ENCODE measurements at regions not wholly inside any gene's neighbourhood (a gene's known extent, or its start where the extent isn't known, plus 50 kb on each side); places are given as distances from the start of the nearest gene placed in this dataset.
A peak's percentile ranks its signal among the peaks of the same experiment; 100 is the strongest.

DNA sequence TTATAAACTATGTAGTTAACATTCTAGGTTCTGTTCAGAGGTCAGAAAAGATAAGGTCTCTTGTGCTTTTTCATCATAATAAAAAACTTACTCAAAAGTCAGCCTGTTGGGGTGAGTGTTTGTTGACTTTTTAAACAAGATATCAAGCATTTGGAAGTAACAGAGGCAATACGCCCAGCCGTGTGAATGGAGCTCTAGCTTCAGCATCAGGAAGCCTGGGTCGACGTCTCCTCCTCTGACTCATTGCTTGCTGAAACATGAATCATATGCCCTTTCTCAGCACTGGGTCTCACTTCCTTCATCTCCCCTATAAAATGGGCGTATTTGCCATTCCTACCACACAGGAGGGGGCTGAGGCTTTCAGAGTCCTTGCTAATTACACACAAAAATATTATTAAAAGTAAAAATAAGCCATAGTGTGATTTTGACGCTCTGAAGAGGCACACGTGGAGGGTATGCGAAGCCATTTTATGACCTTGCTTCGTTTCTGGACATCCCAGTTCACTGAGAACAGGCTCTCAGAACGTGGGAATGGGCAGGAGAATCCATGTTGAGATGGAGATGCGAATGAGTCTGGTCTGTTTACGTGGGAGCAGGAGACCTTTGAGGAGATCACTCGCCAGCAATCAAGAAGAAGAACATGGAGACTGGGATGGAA lies 220.8 kb upstream of the TPRG1 start:
- FAIRE-seq (no peak), DNase-seq (ENCODE audit: insufficient read length) (no peak)

DNA sequence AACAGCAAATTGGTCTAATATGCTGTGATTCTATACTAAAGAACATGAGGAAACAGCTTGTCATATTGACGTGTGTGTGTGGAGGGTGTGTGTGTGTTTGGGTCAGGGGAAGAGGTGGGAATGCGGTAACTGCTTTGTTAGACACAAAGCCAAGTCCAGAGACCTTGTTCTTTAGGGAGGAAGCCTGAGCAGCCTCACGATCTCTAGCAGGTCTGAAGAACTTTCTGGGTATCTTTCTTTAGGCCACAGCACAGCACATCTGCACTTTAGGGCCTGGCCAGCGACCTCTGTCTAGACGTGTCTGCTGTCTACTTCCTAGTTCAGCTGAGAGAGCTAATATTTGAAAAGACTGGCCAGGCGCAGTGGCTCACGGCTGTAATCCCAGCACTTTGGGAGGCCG lies 220.0 kb upstream of the TPRG1 start:
- FAIRE-seq (no peak), DNase-seq (ENCODE audit: insufficient read length) (no peak)
- TF ChIP-seq TAF1 (IDR thresholded peaks at IDR 0.05; ENCODE audit: borderline replicate concordance, low read depth, low read length) = no peak
- TF ChIP-seq POLR2A (IDR thresholded peaks at IDR 0.05; ENCODE audit: low read depth, low read length) = no peak
- TF ChIP-seq POLR2AphosphoS5 (IDR thresholded peaks at IDR 0.05; ENCODE audit: low read depth, low read length) = no peak

More for the DNA sequence above, 220.8 kb upstream of the TPRG1 start:
- TF ChIP-seq TAF1 (IDR thresholded peaks at IDR 0.05; ENCODE audit: borderline replicate concordance, low read depth, low read length) (no peak), POLR2A (IDR thresholded peaks at IDR 0.05; ENCODE audit: low read depth, low read length) (no peak), POLR2AphosphoS5 (IDR thresholded peaks at IDR 0.05; ENCODE audit: low read depth, low read length) (no peak)

DNA sequence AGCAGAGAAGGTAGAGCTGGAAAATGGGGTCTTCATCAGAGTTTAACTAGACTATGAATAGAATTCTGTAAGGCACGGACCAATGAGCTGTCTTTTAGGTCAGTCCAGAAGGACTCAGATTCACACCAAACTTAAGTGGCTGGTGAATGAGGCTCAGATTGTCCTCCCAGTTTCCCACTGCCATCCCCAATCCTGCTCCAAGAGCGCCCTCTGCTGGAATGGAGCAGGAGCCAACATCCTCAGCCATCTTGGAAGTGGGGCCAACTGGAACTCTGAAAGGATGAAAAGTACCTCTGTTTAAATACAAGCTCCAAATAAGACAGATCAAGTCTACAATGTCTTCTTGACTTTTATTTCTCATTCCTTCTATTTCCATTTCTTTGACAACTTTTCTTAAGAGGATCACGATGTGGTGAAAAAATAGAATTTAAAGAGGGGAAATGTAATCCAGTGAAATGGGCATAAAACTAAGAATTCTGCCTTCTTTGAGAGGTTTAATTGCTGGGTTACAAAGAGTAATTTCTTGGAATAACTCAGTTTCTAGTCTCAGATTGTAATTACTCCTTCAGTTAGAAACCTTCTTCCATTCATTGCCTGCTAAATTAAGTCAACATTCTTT lies 217.1 kb upstream of the TPRG1 start:
- DNase-seq (ENCODE audit: insufficient read length) (peak; percentile 28), FAIRE-seq (peak; percentile 56)
- TF ChIP-seq POLR2A (IDR thresholded peaks at IDR 0.05; ENCODE audit: low read depth, low read length) (no peak), TAF1 (IDR thresholded peaks at IDR 0.05; ENCODE audit: borderline replicate concordance, low read depth, low read length) (no peak), POLR2AphosphoS5 (IDR thresholded peaks at IDR 0.05; ENCODE audit: low read depth, low read length) (no peak)

DNA sequence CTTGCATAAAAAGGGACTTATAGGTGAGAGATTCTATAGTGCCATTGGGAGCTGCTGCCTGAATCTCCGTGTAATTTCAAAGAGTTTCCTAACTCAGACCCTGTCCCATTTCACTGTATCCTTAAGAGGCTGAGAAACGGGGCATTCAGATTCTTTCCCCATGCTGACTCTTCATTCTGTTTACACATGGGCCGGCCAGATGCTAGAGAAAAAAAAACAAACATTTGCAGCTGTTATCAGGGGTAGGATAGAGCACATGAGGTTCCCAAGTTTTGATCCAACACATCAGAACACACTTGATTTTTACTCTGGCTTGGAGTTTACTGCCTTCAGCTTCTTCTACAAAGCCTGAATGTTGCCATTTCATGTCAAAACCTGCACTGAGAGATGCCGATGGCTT lies 215.9 kb upstream of the TPRG1 start:
- no peak for FAIRE-seq
- TF ChIP-seq TAF1 (IDR thresholded peaks at IDR 0.05; ENCODE audit: borderline replicate concordance, low read depth, low read length) = no peak
- no peak for TF ChIP-seq POLR2A (IDR thresholded peaks at IDR 0.05; ENCODE audit: low read depth, low read length)
- TF ChIP-seq POLR2AphosphoS5 (IDR thresholded peaks at IDR 0.05; ENCODE audit: low read depth, low read length) = no peak
- DNase-seq (ENCODE audit: insufficient read length) = no peak

DNA sequence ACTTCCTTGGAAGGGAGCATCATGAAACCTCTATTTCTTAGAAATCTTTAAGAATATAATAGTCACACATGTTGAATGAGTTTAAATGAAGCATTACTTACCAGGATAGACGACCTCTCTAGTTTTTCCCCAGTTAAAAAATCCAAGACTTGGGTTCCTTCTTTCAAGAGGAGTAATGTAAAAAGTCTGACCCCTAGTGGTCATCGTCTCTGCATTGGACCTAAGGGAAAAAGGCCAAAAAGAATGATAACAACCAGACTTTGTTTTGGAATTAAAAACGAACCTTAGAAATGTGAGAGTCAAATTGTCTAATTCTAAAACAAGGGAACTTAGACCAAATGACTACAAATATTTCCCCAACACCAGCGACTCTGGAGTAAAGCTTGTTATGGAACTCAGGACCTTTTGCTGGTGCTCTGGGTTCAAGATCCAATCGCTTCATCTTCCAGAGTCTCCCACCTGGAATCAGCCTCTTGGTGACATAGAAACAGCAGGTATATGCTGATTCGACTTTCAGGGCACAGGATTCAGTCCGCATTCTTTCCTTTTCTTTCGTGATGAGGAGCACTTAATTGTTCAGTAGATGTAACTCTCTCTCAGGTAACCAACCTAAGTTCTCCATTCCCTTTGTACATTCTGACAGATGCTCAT lies 214.8 kb upstream of the TPRG1 start:
- TF ChIP-seq POLR2AphosphoS5 (IDR thresholded peaks at IDR 0.05; ENCODE audit: low read depth, low read length) = no peak
- DNase-seq (ENCODE audit: insufficient read length) (no peak), FAIRE-seq (no peak)

DNA sequence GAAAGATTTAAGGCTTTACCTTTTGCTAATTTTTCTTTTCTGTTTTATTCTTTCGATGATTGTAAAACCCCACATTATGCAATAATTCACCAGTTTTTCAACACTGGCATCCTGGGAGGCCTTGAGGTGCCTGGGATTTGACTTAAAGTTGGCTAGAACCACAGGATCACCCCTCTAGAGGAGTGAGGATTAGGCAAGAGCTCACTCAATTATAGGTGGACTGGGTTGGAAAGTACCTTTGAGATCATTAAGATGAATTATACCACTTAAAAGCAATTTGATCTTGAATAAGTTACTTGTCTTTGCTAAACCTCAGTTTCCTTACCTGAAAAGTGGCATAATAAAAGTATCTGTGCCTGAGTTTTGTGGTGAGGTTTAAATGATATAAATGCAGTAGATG lies 212.8 kb upstream of the TPRG1 start:
- FAIRE-seq = no peak
- TF ChIP-seq POLR2AphosphoS5 (IDR thresholded peaks at IDR 0.05; ENCODE audit: low read depth, low read length) (no peak), TAF1 (IDR thresholded peaks at IDR 0.05; ENCODE audit: borderline replicate concordance, low read depth, low read length) (no peak)
- DNase-seq (ENCODE audit: insufficient read length) = no peak

DNA sequence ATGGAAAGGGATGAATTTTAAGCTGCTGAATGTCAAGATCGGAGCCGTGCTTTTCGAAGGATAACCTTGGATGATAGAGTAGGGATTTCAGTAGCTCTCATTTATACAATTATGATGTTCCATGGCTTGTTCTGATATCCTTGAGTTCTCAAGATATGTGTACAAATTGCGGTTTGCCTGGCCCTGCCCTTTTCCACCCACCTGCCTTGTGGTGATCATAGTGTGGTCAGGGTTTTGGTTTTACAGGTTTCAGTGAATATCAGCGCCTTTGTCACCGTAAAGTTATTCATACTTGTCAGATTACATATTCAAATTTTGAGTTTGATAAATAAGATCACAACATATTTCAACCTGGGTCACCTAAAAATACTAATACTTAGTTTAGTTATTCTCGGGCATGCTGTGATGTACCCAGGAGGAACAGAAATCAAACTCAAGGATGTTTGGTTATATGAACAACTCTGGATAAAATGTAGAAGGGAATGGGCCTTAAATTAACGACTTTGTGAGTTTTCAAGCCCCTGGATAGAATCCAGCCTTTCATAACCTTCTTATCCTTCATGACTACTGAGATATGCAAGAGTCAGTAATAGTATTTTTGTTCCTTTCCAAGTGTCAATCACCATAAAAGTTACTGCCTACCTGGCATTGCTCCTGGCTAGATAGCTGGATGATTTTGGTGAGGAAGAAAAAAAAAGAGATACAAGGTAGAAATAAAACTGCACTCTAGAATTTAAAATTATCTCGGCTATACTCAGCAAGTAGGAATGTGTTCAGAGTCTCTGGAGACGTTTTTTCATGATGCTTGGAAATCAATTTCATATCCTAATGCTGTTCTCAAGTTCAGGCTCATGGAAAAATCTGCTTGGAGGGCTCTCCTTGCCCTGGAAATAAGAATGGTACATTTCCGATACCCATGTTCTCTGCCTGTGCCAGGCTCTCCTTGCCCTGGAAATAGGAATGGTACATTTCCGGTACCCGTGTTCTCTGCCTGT lies 209.2 kb upstream of the TPRG1 start:
- no peak for FAIRE-seq
- TF ChIP-seq TAF1 (IDR thresholded peaks at IDR 0.05; ENCODE audit: borderline replicate concordance, low read depth, low read length) (no peak), POLR2AphosphoS5 (IDR thresholded peaks at IDR 0.05; ENCODE audit: low read depth, low read length) (no peak), POLR2A (IDR thresholded peaks at IDR 0.05; ENCODE audit: low read depth, low read length) (no peak)
- no peak for DNase-seq (ENCODE audit: insufficient read length)

DNA sequence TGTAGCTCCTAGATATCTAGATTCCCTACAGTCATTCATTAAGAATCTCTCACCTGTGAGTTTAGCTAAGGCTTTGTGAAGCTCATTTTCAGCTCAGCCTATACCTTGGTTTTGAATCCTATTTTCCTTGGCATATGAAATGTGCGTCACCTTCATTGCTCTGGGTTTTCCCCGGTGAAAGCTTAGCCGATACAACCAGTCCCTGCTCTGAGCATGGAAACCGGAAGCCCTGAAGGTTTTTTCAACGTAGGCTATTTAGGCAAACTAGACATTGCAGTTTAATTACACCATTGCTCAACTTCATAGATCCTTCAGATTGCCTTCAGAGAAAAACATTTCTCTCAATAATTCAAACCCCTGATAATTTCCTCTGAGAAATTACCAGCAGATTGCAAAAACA lies 206.8 kb upstream of the TPRG1 start:
- TF ChIP-seq TAF1 (IDR thresholded peaks at IDR 0.05; ENCODE audit: borderline replicate concordance, low read depth, low read length) (no peak), POLR2A (IDR thresholded peaks at IDR 0.05; ENCODE audit: low read depth, low read length) (no peak), POLR2AphosphoS5 (IDR thresholded peaks at IDR 0.05; ENCODE audit: low read depth, low read length) (no peak)

DNA sequence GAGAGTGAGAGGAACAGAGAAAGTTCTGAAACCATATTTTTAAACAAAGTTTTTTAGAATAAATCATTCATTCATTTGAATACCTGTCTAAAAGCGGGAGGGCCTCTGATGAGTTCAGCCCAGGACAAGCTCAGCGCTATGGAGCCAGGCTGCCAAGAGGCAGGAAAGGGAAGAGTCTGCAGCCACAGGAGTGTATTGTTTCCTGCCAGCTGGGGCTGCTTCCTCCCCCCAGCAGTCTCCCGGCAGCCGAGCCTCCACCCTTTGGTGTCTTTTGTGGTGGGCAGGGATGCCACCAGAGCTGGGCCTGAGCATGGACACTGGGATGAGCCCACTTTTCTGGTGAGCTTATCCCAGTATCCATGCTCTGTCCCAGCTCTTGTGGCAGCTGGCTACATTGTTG lies 199.5 kb upstream of the TPRG1 start:
- DNase-seq (ENCODE audit: insufficient read length) = no peak
- TF ChIP-seq POLR2AphosphoS5 (IDR thresholded peaks at IDR 0.05; ENCODE audit: low read depth, low read length) (no peak), TAF1 (IDR thresholded peaks at IDR 0.05; ENCODE audit: borderline replicate concordance, low read depth, low read length) (no peak), POLR2A (IDR thresholded peaks at IDR 0.05; ENCODE audit: low read depth, low read length) (no peak)
- FAIRE-seq = no peak

More for the DNA sequence above, 206.8 kb upstream of the TPRG1 start:
- no peak for FAIRE-seq
- DNase-seq (ENCODE audit: insufficient read length) = no peak

DNA sequence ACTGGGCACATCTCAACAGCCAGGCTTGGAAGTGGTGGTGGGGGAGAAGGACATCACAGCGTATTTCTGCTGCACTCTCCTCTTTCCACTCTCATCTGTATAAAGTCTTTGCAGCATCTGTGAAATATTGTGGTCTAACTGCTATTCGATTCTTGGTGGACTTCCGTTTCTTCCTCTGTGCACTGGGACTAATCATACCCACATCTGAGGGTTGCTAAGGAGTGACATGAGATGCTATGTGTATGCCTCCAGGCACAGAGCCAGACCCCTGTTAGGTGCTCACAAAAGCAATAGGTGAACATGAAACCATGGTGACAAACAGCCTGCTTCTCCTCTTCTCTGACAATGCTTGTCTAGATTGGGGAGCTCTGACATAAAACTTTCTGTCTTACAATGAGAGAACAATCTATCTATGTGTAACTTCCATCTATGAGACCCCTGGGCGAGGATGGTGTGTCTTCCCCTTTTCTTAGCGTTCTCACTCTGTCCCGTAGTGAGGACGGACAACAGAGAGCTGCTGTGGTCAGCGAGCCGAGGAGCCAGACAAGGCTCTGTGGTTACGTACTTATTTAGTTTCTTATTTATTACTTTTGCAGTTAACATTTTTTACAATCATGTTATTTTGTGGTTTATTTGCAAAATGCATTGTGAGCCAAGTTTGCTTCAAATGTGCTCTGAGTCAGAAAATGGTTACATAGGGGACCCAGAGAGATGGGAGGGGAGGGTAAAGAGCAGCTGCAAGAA lies 196.7 kb upstream of the TPRG1 start:
- DNase-seq (ENCODE audit: insufficient read length) (no peak), FAIRE-seq (no peak)
- no peak for TF ChIP-seq POLR2AphosphoS5 (IDR thresholded peaks at IDR 0.05; ENCODE audit: low read depth, low read length)
- TF ChIP-seq POLR2A (IDR thresholded peaks at IDR 0.05; ENCODE audit: low read depth, low read length) = no peak
- TF ChIP-seq TAF1 (IDR thresholded peaks at IDR 0.05; ENCODE audit: borderline replicate concordance, low read depth, low read length) = no peak

Data from GM12892 (cell line).